GM12874 (cell line): ENCODE measurements at regions not wholly inside any gene's neighbourhood (a gene's known extent, or its start where the extent isn't known, plus 50 kb on each side); places are given as distances from the start of the nearest gene placed in this dataset.
A peak's percentile ranks its signal among the peaks of the same experiment; 100 is the strongest.

Experiments used
- TF ChIP-seq, protein P1 (sequence below): IDR thresholded peaks from 2 replicates; pipeline ENCODE4 v1.5.1; 2011; ENCODE audit warnings: low read depth, mild to moderate bottlenecking, control low read depth, low read length, moderate library complexity; ENCODE audit not compliant: insufficient read depth

DNA sequence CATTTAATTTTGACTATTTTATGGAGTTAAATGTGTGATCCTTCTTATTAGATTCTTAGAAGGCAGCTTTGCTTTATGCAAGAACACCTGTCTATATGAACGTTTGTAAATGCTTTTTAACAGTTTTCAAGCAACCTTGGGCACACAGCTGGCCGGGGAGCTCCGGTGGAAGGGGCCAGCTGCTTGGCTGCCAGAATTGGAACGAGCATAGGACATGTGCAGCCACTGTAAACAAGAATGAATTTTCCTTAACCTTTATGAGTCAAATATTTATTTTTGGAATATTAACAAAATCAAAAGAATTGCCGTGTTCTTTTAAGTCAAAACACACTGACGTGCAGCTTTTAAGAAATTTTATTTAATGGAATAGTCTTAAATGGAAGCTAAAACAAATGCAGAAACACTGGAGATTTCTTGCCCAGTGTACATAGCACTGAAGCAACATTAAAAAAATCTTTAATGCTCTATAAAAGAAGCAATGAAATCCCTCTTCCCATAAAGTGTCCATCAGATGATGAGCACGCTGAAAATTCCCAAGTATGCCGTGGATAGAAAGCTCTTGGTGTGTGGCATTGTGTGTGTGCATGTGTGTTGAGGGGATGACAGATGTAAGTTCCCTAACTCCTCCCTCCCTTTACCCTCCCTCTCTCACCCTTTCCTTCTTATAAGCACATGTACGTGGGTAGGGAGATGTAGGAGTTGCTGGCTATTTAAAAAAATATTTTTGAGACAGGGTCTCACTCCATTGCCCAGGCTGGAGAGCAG is 208.9 kb upstream of the EXOC2 start:
- TF ChIP-seq, protein P1, sequence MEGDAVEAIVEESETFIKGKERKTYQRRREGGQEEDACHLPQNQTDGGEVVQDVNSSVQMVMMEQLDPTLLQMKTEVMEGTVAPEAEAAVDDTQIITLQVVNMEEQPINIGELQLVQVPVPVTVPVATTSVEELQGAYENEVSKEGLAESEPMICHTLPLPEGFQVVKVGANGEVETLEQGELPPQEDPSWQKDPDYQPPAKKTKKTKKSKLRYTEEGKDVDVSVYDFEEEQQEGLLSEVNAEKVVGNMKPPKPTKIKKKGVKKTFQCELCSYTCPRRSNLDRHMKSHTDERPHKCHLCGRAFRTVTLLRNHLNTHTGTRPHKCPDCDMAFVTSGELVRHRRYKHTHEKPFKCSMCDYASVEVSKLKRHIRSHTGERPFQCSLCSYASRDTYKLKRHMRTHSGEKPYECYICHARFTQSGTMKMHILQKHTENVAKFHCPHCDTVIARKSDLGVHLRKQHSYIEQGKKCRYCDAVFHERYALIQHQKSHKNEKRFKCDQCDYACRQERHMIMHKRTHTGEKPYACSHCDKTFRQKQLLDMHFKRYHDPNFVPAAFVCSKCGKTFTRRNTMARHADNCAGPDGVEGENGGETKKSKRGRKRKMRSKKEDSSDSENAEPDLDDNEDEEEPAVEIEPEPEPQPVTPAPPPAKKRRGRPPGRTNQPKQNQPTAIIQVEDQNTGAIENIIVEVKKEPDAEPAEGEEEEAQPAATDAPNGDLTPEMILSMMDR, result no peak

DNA sequence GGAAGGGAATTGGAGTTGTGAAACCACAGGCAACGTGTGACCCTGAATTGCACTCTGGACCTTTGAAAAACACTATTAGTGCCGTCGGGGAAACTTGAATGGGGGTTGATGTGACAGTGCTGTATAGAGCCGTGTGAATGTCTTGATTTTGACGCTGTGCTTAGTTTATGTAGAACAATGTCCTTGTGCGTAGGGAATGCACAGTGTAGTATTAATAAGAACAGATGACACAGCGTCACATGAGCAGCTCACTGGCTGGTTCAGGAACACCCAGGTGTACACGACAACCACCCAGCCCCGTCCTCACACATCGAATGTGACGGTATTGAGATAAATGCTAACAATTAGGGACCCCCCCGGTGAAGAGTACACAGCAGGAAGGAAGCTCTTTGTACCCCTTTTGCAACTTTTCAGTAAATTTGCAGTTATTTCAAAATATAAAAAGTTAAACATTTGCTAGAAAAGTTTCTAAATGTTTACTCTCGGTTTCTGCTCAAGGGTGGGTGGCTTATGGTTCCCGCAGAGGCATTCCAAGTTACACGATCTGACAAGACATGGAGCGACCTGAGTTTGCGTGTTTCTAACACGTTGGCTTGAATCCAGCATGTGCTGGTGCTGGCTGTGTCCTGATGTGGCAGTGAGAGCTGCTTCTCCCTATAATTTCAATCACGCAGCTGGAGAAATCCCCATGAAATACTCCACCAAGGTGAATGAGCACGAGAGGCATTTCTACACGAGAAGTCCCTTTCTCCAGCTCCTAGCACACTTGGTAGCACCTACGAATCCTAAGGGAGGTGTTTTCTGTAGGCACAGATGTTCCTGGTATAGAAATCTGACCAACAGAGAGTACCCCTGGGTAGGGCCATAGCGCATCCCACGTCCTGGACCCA is 208.0 kb upstream of the EXOC2 start:
- TF ChIP-seq, protein P1, result no peak

DNA sequence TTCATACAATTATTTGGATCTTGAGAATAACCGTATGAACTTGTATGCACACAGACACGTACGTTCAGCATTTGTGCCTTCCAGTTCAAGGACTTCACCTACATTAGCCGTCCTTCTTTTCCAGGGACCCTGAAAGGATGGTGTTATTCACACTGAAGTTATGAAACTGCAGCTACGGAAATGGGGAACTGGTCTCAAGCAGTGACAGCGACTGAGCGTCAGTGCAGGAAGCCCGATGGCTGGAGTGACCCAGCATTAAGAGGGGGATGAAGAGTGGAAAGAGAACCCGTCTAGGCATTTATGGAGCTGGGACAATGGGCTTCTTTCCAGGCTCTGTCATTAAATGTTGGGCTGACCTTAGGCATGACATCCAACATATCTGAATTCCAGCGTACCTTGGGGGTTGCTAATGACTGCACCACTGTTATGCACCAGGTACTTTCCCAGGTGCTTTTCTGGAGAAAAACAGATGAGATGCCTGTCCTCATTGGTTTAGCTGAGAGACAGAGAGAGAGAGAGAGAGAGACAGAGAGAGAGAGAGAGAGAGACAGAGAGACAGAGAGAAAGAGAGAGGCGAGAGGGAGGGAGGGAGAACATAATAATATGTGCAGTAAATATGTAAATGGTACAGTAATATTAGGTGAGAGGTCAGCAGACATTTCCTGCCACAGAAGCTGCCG is 204.7 kb upstream of the EXOC2 start:
- TF ChIP-seq, protein P1, result no peak

DNA sequence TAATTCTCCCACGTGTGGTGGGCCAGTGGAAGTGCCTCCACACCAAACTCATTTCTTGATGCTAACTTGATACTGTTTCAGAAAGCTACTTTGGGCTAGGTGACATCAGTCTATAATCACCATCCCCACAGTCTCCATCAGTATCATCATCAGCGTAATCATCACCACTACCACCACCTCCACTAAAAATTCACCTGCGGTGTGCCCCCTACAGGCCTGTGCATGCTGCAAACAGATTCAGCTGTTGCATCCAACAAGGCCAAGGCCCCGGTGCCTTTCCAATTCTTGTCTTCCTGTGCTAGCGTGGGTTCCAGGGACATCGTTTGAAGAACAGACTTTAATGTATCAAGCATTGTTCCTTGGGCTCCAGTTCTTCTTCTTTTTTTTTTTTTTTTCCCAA is 201.3 kb upstream of the EXOC2 start:
- TF ChIP-seq, protein P1, result peak; percentile 38; the same call in 1 of the 2 replicates

DNA sequence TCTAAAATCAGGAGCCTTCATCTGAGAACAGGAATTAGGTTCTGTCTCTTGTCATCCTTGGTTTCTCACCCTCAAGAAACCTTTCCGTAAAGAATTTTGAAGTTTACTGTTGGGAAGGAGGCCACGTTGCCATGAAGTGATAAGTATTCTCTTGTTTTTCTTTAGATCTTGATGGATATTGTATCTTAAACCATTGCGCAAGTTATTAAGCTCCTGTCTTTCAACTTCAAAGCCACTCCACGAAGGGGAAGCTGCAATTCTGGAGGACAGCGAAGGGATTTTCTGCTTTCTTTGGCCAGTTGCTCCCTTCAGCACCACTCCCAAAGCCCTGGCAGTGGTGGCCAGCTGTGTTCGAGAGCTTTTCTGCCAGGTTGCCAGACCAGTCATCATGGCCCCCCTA is 198.1 kb upstream of the EXOC2 start:
- TF ChIP-seq, protein P1, result no peak

DNA sequence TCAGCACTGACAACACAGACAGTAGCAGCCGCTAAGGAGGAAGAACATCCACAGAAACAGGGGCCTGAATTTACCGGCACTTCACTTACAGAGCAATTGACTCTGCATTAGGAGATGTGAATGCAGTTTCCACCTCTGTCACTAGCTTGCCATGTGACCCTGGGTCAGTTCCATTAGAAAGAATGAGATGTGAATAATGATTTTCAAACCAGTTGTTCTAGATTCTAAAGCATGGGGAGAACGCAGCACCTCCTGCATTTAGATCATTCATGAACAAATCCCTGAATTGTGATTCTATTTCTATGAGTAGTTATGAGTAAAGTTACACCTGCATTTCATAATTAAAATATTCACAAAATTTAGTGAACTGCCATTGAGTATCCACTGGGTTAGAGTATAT is 197.3 kb upstream of the EXOC2 start:
- TF ChIP-seq, protein P1, result no peak
